ENCODE measurements at regions not wholly inside any gene's neighbourhood (a gene's known extent, or its start where the extent isn't known, plus 50 kb on each side); places are given as distances from the start of the nearest gene placed in this dataset.
"Not testable (repeated sequence)": the region's sequence is repeated elsewhere in the genome, so short reads cannot be mapped to it uniquely, and the experiment has no call there.

DNA sequence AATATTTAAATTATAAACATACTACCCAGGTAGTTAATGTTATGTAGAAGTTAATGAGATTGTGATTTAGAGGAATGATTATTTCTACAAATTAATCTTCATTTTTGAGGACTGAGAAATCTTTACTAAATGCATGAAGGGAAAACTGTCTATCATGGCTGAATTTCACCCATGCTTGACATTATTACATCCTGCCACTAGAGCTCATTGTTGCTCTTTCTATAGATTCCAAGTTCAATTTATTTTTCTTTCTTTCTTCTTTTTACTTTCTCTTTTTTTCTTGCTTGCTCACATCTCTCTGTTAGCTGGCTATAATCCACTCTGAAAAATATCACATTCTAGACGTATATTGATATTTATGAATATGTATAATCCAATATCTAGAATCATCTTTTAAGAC lies 505.0 kb upstream of the KLHL1 start:
- DNase-seq, result peak; percentile 70

DNA sequence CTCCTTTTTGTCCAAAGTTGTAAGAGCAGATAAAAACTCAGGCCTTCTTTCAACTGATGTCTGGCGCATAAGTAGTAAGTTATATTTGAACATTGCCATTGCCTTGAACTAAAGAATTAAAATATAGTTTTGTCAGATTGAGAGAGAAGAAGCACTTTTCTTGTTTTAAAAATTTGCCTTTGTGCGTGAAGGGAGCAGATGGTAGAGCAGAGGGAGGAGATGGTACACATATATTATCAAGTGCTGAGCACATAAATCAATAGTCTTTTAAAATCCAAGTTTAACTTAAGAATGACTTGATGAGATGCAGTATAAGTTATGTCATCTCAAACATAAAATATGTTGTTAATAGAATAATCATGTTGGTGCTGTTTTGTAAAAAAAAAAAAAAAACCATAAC lies 504.6 kb upstream of the KLHL1 start:
- peak; percentile 37 for DNase-seq

DNA sequence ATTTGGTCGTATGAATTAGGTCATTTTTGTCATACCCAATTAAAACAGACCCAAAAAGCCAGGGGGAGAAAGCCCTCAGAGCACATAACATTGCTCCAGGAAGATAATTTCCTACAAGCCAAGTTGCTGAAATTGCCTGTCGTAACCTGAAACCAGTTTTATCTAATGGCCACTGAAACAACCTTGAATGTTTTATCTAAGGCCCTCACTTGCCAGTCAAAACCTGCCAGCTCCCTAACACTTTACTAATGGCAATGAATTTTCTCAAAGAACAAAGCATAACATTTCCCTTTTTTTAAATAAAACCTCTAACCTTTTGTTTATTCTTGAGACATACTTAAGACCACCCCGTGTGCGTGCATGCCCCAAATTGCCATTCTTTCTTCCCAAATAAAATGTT lies 496.2 kb upstream of the KLHL1 start:
- no peak for DNase-seq

DNA sequence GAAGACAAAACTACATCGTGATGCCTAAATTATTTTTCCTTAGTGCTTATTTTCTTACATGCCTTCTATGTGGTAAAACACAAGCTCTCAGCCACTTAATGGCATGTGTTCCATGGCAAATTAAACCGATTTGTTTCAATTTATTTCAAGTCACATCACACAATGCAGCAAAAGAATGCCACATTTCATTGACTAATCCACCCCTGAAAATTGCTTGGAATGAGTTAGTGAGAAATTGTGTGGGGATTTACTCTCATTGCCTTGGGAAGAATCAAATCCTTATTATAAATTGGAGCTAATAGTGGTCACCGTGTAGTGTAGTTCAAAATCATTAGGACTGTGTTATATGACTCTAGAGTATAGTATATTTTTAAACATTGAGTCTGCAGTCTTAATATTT lies 485.5 kb upstream of the KLHL1 start:
- DNase-seq, result no peak

DNA sequence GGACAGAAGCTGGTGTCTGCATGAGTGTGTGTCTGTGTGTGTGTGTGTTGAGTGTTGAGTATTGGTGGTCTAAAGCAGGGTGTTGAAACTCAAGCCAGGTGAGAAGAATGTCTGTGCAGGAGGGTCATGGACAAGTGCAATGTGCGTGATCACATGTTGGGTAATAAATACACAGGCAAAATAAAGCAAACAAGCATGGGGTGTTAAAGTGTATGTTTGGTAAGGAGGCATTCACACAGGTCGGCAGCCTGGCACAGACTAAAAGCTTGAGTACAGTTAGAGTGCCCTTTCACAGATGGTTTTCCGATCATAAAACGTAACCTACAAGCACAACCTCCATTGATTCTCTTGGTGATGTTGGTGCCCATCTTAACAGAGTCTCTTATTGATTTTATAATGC lies 476.9 kb upstream of the KLHL1 start:
- no peak for DNase-seq

DNA sequence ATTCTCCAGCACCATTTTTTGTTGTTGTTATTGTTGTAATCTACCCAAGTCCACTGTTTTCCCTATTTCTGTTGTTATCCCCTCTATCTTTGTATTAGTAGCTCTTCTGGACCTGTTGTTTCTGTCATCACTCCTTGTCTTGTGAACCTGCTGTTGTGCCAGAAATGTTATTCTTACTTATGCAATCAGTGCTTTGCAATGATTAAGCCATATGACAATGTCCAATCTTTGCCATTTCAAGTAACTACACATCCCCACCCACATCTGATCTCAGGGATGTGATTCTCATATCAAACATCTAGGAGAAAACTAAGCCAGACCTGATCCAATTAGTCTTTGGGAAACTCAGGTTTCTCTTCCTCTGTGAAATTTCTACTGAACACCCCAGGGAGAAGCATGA lies 472.6 kb upstream of the KLHL1 start:
- DNase-seq, result peak; percentile 62

DNA sequence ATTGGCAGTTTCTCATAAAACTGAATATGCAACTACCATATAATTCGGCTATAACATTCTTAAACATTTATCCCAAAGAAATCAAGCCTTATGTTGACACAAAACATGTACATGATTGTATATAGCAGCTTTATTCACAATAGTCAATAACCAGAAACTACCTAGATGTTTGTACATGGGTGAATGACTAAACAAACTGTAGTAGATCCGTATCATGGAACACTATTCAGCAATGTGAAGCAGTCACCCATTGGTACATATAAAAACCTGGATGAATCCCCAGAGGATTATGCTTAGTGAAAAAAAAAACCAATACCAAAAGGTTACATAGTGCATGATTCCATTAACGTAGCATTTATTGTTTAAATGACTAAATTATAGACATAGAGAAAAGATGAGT lies 471.7 kb upstream of the KLHL1 start:
- no peak for DNase-seq

DNA sequence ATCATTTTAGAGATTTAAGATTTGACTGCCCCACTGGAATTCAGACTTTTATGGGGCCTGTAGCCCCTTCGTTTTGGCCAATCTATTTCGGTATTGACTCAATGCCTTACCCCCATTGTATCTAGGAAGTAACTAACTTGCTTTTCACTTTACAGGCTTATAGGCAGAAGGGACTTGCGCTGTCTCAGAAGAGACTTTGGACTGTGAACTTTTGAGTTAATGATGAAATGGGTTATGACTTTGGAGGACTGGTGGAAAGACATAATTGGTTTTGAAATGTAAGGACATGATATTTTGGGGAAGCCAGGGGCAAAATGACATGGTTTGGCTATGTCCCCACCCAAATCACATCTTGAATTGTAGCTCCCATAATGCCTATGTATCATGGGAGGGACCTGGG lies 463.0 kb upstream of the KLHL1 start:
- no peak for DNase-seq

DNA sequence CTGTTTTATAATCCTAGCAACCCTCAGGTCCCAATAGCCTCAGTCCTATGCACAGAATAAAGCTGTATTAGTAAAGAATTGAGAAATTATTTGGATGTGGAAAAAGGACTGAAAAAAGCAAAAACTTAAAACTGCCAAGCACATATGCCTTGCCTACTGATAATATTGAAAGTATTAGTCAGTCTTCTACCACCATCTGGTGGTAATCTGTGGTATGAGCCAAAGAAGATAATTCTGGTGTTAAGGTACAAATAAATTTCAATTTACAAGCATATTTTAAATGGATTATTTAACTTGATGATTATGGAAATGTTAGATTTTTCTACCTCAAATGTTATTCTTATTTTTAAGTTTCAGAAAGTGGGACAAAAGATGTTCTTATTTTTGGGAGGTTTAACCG lies 460.3 kb upstream of the KLHL1 start:
- peak; percentile 84 for DNase-seq

DNA sequence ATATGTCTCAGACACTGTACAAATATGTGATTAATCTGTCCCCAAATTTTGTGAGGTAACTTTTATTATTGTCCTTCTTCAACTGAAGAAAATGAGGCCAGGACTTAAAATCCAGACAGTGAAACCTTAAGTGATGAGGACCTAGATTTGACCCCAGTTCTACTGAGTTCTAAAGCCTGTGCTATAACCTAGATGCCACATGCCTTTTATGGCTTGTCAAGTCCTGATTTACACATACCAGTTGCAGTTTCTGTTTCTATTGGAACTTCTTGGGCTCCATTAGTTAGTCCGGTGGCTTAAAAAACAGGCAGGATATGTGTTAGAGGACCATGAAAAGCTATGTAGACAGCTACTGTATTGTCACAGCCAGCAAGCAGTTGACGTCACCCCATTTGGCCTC lies 436.5 kb upstream of the KLHL1 start:
- no peak for DNase-seq

DNA sequence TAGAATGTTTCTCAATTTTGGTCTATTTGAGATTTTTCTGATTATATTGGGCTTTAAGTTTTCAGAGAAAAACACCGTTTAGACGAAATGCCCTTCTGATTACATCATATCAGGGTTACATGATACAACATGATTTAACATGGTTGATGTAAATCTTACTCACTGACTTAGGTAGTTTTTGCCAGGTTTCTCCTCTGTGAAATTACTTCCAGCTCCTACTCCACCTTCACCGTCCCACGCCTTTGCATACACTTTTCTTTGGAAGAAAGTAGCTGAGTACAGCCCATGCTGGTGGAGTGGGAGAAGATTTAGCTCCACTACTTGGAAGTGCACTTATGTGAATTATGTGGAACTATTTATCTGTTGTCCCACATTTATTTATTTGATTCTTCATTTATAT lies 433.2 kb upstream of the KLHL1 start:
- DNase-seq, result no peak

DNA sequence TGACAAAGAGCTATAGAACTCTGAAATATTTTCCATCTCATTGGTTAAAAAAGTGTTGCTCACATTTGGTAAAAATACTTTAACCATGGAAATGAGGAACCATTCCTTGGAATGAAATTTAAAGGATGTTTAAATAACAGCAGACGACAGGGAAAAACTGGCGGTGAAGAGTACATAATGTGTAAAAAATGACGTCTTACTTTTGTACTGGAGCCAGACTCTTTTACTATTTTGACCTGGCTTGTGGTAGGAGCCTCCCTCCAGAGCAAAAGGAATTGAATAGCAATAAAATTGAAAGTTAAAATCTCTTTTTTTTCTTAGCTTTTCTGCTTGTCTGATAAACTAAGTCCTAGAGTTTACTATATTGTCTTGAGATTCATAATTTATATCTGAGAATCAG lies 426.2 kb upstream of the KLHL1 start:
- DNase-seq, result no peak

DNA sequence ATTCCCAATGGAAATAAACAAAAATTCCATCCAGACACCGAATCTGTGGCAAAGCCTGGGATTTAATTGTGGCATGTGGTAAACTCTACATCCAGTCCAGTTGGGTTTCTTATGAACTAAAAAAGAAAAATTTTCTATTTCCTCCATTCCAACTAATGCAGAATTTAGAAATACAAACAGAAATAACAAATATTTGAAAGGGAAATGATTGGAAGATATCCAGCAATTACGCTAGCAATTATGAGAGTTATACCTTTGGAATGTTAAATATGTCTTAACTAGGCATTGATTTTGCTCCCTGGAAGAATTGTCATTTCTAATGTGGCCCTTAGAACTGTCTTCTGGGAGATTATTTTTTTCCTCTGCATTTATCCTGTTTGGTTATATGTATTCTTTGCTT lies 421.4 kb upstream of the KLHL1 start:
- no peak for DNase-seq

DNA sequence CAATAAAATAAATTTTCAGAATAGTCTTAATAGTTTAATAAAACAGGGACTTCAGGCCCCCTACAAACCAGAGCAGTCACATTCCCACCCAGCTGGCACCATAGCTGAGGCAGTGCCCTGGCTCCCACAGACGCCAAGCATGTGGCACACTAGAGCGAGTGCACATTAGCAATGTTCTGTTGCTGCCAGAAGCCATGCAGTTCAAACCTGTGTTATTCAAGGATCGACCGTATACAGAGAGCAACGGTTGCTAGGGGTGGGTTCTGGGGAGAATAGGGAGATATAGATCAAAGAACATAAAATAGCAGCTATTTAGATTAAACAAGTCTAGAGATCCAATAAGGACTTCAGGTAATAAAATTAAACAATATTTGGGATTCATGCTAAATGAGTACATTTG lies 419.3 kb upstream of the KLHL1 start:
- DNase-seq, result no peak

DNA sequence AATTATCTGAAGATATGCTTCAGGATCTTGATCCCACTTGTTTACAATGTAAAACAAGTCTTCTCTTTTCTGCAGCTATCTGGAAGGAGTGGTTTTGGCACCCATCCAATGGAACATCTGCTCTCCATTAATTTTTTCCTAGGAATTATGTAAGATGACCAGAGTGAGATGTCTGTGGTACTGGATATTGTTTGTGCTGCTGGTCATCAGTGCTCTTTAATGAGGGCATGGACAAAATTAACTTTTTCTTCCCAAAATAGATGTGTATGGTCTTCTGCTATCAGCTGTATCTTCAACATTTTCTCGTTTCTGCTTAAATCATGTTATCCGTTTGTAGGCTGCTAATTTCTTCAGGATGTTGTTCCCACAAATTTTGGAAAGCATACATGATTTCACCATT lies 415.4 kb upstream of the KLHL1 start:
- DNase-seq, result peak; percentile 63

DNA sequence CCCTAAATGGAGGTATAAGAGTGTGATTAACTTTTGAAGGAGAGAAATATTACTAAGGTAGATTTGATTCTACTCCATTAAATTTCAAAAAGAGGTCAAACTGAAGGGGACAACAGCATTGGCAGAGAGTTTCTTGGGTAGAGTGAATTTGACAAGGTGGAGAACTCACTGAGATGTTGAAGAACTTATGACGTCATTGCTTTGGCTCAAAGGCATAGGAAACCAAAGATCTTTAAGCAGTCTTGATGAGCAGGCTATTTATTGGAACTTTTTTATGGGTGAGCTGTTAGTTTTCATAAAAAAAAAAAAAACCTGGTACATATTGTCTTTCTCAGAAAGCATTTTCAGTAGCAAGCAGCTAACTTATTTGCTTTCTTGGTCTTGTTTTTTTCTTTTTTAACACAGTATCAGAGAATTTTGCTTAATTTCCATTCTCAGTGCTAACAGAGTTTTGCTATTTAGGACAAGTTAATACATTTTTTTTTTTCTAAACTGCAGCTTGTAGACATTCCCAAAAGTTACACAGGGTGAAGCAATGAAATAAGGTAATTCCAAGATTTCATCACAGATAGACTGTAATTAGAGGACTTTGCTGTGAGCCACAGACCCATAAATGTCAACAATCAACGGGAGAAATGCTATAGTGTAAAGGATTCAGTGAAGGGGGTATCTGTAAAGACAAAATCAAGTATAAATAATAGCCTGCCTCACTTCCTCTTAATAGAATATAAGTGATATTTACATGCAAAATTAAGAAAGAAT lies 412.2 kb upstream of the KLHL1 start:
- DNase-seq, result no peak

DNA sequence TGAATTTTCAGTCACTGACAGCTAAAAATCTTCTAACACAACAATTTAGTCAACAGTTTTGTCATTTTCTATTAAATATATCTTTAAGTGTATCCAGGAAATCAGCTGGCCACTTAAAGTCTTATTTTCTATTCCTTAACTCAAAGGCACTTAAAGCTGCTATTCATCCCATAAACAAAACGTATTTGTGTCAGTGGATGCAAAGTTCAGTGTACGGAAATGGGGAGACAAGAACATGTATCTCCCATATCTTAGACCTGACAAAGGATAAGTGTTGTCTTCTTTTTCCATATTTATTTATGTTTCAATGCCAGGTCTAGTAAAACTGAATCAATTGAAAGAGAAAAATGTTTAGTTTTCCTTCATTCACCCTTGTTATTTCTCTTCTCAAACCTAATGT lies 409.8 kb upstream of the KLHL1 start:
- no peak for DNase-seq

DNA sequence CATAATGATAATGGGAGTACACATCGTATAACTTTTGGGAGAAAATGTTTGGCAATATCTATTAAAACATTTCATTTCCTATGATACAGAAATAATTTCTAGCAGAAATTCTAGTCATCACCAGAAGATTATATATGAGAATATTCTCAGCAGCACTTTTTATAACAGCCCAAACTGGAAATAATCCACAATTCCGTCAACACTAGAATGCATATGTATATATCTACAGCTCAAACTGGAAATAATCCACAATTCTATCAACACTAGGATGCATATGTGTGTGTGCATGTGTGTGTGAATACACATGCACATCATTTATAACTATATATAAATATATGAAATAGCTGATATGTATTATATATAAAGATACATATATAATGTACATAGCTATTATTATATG lies 408.0 kb upstream of the KLHL1 start:
- no peak for DNase-seq

DNA sequence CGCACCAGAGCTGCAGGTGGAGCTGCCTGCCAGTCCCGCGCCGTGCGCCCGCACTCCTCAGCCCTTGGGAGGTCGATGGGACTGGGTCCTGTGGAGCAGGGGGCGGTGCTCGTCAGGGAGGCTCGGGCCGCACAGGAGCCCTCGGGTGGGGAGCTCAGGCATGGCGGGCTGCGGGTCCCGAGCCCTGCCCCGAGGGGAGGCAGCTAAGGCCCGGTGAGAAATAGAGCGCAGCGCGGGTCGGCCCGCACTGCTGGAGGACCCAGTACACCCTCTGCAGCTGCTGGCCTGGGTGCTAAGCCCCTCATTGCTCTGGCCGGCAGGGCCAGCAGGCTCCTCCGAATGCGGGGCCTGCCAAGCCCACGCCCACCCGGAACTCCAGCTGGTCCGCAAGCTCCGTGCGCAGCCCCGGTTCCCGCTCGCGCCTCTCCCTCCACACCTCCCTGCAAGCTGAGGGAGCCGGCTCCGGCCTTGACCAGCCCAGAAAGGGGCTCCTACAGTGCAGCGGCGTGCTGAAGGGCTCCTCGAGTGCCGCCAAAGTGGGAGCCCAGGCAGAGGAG lies 403.7 kb upstream of the KLHL1 start:
- DNase-seq, result not testable (repeated sequence)

DNA sequence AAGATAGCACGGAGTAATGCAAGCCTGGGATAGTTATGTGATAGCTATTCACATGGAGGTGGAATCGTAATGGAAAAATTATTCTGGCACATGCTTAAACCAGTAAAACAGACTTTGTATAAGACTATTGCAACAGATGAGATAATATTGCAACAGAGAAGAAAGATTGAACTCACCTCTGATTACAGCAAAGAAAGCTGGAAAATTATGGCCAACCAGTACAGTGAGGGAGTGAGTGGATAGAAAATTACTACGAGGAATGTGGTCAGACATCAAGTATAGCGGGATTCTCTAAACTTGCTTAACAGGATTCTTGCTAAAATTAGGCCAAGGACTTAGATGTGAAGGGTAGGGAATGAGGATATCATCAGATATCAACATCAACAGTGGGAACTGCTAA lies 397.6 kb upstream of the KLHL1 start:
- DNase-seq, result no peak

DNA sequence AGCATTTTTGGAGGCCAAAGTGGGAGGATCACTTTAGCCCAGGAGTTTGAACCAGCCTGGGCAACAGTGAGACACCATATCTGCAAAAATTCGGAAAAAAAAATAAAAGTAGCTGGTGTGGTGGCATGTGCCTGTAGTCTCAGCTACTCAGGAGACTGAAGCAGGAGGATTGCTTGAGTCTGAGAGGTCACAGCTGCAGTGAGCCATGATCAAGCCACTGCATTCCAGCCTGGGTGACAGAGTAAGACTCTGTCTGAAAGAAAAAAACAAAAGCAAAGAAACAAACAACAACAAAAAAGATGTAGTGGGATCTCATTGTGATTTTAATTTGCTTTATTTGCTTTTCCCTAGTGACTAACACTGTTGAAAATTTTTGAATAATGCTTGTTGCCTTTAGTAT lies 394.7 kb upstream of the KLHL1 start:
- no peak for DNase-seq

DNA sequence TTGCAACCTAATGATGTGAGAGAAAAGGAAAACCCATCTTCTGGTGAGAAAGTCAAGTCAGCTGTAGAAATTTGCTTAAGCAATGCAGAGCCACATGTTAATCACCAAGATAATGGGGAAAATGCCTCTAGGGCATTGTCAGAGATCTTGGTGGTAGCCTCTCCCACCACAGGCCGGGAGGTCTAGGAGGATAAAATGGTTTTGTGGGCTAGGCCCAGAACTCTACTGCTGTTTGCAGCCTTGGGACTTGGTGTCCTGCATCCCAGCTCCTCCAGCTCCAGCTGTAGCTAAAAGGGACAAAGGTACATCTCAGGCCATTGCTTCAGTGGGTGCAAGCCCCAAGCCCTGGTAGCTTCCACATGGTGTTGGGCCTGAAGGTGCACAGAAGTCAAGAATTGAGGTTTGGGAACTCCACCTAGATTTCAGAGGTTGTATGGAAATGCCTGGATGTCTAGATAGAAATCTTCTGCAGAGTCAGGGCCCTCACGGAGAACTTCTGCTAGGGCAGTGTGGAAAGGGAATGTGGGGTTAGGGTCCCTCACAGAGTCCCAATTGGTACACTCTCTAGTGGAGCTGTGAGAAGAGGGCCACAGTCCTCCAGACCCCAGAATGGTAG lies 382.2 kb upstream of the KLHL1 start:
- no peak for DNase-seq

DNA sequence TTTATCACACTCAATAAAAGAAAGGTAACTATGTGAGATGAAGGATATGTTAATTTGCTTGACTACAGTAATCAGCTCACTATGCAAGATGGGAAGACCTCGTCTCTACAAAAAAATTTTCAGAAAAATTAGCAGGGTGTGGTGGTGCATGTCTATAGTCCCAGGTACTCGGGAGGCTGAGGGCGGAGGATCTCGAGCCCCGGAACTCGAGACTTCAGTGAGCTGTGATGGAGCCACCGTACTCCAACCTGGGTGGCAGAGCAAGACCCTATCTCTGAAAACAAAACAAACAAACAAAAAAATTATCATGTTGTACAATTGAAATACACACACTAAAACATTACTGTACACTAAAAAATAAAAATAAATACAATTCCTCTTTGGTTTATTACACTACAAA lies 376.7 kb upstream of the KLHL1 start:
- DNase-seq, result no peak

DNA sequence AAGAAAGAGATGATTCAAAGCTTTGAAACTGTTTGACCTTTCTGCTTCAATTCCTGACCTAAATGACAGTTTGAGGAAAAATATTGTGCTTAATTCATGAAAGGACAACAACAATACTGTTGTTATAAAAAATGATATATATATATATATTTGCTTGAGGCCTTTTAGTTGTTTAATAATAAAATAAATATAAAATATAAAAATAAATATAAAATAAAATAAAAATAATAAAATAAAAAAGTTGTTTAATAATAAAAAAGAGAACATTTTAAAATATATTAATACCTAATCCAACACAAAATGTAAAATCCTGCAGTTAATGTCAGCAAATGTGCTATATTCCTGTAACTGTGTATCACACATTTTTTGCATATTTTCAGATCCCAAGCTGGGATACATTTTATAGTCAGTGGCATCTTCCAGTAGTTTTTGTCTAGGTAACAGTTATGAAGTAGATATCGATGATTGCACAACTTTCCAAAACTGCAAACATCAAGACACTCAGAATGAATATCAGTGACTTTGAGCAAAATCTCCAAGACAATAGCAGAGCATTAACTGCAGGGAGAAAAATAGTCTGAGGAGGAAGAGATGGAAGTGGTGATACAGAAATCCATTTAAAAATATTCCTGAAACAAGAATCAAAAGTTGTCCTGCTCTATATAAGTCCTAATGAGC lies 375.5 kb upstream of the KLHL1 start:
- DNase-seq, result no peak
